ENCODE measurements at regions not wholly inside any gene's neighbourhood (a gene's known extent, or its start where the extent isn't known, plus 50 kb on each side); places are given as distances from the start of the nearest gene placed in this dataset.

GRCh38 chr10:34880817-34881216 lies 65.7 kb upstream of the PARD3 start:
- TF ChIP-seq POLR2A (IDR thresholded peaks at IDR 0.05) (no peak), CTCF (IDR thresholded peaks at IDR 0.05) (no peak)
